Stimulated activated CD4-positive, alpha-beta T cell treated with anti-CD3 and anti-CD28 coated beads, Interleukin-1b, Interleukin-23, amount 100 ng/mL, for 4 hours (primary cell): ENCODE measurements at regions not wholly inside any gene's neighbourhood (a gene's known extent, or its start where the extent isn't known, plus 50 kb on each side); places are given as distances from the start of the nearest gene placed in this dataset.
"Not testable (repeated sequence)": the region's sequence is repeated elsewhere in the genome, so short reads cannot be mapped to it uniquely, and the experiment has no call there.

Experiments used
- DNase-seq, 2 donors: peaks; one replicate each; pipeline ENCODE4 v3.0.0-alpha.2; 2020; ENCODE audit warnings: low read depth in 2 of 2

- no peak for DNase-seq
These were observed 774.7 kb downstream of the C12orf50 start for GRCh38 chr12:87254381-87255030.

DNA sequence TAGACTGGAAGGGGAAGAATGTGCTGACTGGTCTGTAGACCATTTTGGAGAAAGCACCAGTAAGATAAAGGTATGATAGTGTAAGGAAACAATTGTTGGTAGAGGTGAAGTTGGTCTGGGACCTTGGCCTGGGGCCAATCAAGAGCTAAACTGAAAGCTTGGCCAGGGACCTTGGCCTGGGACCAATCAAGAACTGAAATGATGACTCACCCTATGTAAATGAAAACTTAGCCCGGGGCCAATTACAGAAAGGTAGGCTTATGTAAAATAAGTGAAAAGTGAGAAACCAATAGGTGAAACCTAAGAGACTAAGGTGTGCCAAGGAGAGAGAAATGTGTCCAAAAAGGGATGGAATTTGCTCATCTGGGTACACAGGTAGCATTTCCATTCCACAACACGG lies 776.0 kb downstream of the C12orf50 start:
- no peak for DNase-seq

- DNase-seq: no peak
These were observed 782.5 kb downstream of the C12orf50 start for GRCh38 chr12:87246726-87247125.

DNA sequence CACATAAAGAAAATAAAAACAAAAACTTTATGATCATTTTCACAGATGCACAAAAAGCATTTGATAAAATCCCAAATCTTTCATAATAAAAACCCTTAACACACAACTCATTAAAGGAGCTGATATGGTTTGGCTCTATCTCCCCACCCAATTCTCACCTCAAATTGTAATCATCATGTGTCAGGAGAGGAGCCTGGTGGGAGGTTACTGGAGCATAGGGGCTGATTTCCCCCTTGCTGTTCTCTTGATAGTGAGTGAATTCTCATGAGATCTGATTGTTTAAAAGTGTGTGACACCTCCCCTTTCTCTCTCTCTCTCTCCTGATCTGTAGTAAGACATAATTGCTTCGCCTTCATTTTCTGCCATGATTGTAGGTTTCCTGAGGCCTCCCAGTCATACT lies 790.7 kb downstream of the C12orf50 start:
- no peak for DNase-seq

- no peak for DNase-seq
These were observed 794.3 kb downstream of the C12orf50 start for GRCh38 chr12:87234898-87235297.

GRCh38 chr12:87233671-87234070 lies 795.5 kb downstream of the C12orf50 start:
- DNase-seq: no peak

GRCh38 chr12:87231818-87232217 lies 797.4 kb downstream of the C12orf50 start:
- no peak for DNase-seq

DNA sequence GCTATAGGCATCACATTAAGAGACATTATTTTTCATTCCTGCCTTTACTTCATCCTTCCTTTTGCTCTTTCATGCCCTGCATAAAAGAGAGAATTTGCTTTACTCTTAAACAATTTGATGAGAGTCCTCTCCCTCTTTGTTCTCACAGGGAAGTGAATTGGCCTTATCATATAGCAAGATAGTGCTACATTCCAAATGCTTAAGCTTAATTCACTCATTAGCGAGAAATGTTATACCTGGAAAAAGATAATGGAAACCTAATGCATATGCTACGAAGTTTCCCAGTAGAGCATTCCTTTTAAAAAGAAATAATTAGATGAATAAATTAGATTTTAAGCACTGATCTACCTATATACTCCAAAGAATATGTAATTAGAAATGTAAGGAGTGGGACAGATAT lies 798.8 kb downstream of the C12orf50 start:
- DNase-seq: no peak

GRCh38 chr12:87227162-87227561 lies 802.0 kb downstream of the C12orf50 start:
- DNase-seq: no peak

DNA sequence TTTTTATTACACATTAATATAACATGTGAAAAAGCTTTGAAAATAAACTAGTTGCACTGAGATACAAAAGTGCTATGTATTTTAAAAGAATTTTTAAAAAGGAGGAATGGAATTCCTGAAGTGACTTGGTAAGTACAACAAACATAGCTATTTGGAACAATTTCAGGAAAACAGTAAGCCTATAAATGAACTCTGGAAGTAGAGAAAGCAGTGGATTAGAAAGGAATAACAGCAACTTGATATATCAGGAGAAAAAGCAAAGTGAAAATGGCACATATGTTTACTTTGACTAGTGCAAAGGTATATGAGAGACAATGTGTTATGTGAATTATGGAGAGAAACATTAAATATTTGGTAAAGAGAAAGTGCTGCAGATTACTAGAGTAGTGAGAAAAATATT lies 811.7 kb downstream of the C12orf50 start:
- no peak for DNase-seq

- no peak for DNase-seq
These were observed 812.8 kb downstream of the C12orf50 start for GRCh38 chr12:87216436-87216835.

DNA sequence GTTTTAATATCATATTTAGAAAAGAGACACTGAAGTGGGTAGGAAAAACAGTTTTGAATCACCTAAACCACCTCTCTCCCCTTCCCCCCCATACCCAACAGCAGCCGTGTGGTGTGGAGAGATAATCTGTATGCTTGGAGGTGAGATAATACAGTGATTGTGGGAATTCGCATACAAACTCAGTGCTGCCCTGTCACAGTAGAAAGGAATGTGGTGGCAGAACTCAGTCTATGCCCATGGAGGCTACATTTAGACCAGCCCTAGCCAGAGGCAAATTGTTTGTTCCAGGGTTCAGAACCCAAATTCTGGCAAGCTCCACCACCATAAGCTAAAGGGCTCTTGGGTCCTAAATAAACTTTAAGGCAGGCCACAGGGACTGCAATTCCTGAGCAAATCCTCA lies 827.0 kb downstream of the C12orf50 start:
- DNase-seq: no peak

GRCh38 chr12:87201598-87201997 lies 827.6 kb downstream of the C12orf50 start:
- DNase-seq: no peak

DNA sequence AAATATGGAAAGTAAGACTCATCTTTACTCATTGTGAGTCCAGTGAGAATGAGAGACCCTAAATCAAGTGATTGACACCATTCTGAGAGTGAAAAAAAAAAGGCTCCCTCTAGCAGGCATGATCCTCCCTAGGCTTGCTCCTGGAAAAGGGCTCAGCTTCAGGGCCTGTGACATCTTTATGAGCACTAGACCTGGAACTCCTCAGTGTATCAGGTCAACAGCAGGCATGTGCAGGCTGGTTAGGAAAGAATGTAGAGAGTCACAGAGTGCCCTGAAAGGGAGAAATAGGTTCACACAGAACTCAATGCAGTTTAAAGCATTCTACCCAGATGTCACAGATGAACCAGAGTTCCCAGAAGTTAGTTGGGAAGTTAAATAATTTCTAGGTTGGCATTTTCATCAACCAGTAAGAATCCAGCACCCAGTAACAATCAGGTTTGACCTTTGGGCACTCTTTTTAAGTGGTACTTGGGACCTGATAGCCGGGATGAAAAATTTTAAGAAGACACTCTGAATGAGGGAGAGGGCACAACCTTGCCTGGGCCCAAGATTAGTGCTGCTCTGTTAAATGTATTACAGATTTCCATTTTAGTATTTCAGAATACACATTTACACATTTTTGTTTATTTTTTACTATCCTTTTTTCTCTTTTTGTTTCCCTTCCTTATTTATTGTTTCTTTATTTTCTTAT lies 828.8 kb downstream of the C12orf50 start:
- DNase-seq: no peak

GRCh38 chr12:87198181-87198580 lies 831.0 kb downstream of the C12orf50 start:
- no peak for DNase-seq

GRCh38 chr12:87196321-87196720 lies 832.9 kb downstream of the C12orf50 start:
- DNase-seq: no peak

- DNase-seq: not testable (repeated sequence)
These were observed 834.8 kb downstream of the C12orf50 start for GRCh38 chr12:87194389-87194788.

GRCh38 chr12:87185367-87185766 lies 843.8 kb downstream of the C12orf50 start:
- DNase-seq: no peak

GRCh38 chr12:87182696-87183233 lies 846.4 kb downstream of the C12orf50 start:
- no peak for DNase-seq

DNA sequence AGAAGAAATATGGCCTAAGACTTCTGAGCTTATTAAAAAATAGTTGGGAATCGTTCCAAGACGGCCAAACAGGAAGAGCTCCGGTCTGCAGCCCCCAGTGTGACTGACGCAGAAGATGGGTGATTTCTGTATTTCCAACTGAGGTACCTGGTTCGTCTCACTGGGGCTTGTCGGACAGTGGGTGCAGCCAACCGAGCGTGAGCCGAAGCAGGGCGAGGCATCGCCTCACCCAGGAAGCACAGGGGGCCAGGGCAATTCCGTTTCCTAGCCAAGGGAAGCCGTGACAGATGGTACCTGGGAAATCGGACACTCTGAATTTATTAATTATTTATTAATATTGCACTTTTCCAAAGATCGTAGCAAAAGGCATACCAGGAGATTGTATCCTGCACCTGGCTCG lies 857.8 kb downstream of the C12orf50 start:
- DNase-seq: no peak

DNA sequence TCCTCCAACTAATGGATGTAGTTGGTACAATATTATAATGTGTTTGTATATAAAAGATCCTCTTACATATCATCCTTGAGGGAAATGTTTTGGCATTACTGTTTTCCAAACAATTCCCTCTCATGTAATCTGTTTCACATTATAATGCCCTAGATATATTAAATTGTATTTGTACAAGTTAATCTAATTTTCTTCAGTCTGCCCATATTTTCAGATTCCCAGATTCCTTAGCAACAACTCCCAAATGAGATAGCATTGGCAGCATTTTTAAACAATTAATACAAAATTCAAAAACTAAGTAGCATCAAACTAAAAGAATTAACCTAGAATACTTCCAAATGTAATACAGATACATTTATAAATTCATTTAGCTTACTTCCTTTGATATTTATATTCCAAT lies 860.2 kb downstream of the C12orf50 start:
- no peak for DNase-seq

DNA sequence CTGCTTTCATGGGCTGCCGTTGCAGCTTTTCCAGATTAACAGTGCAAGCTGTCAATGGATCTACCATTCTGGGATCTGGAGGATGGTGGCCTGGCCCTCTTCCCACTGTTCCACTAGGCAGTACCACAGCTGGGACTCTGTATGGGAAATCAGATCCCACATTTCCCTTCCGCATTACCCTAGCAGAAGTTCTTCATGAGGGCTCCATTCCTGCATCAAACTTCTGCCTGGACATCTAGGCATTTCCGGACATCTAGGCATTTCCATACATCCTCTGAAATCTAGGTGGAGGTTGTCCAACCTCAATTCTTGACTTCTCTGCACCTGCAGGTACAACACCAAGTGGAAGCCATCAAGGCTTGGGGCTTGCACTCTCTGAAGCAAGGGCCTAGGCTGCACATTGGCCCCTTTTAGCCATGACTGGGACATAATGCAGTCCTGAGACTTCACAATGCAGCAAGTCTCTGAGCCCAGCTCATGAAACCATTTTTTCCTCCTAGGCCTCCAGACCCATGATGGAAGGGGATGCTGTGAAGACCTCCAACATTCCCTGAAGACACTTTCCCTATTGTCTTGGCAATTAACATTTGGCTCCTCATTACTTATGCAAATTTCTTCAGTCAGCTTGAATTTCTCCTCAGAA lies 863.3 kb downstream of the C12orf50 start:
- no peak for DNase-seq

DNA sequence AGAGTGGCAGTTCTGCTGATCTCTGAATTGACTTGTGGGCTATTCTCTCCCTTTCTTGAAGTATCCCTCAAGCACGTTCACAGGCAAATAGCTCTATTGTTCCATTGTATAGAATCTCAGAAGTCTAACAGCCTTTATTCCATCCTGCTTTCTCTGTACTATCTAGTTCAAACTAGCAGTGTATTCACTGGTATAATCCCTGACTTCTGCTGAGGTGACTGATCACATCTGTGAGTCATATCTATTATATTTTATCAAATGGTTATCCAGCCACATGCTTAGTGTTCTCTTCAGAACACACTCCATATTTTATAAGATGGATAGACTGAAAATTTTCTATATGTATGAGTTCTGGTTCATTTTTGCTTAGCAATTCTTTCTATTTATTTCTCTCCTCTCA lies 866.1 kb downstream of the C12orf50 start:
- DNase-seq: no peak
